Occipital lobe (tissue), 1 donor: ENCODE measurements at regions not wholly inside any gene's neighbourhood (a gene's known extent, or its start where the extent isn't known, plus 50 kb on each side); places are given as distances from the start of the nearest gene placed in this dataset.

Experiments used
- DNase-seq: peaks from one replicate; lab custom pipeline; 2025; lab: John Stamatoyannopoulos, UW

DNA sequence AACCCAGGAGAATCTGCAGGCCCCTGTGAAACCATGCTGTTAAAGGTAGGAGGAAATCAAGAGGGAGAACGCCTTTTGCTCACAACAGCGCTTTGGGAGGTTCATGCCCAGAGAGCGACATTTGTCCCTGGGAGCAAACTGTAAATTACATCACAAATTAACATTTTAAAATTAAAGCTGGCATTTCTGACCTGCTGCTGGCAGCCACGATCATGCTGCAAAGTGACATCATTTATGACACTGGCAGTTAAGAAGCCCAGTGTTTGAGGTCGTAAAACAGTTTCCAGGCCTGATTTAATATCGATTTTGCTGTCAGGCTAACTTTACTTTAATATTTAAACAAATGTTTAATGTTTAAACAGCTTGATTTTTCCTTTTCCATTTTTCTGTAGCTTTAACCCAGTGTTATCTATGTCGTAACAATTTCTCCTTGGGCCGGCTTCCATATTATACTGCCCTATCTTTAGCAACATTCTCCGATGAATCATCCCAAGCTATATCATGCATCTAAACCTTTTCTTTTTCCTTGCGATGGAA is 86.5 kb upstream of the NPVF start:
- DNase-seq = no peak

DNA sequence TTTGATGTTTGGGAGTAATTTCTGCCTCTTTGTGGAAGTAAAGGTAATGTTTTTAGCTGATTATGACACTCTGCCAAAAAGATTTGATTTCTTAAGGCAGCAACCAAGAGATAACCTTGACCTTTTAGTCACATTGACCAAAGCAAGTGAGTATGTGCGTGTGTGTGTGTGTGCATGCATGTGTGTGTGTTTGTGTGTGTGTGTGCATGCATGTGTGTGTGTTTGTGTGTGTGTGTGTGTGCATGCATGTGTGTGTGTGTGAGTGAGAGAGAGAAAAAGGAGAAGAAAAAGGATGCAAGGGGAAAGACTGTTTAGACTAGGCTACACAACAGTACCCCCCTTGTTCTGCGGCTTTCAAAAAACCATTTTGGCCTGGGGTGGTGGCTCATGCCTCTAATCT is 88.1 kb upstream of the NPVF start:
- DNase-seq = no peak

DNA sequence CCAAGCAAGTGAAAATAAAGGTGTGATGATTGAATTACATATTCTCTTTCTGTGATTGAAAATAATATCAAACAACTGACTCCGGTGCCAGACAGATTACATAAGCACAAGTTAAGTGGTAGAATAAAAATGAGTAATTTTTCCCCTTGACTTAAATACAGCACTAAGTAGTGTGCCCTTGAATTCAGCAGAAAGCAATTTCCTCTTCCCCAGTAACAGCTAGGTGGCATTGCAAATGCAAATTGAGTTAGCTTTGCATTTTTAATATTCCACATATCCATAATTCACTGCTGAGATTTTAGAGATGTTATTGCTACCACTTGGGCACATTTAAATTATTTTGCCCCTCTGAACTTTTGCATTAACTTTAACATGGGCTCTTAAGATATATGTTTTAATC is 89.8 kb upstream of the NPVF start:
- DNase-seq = no peak

DNA sequence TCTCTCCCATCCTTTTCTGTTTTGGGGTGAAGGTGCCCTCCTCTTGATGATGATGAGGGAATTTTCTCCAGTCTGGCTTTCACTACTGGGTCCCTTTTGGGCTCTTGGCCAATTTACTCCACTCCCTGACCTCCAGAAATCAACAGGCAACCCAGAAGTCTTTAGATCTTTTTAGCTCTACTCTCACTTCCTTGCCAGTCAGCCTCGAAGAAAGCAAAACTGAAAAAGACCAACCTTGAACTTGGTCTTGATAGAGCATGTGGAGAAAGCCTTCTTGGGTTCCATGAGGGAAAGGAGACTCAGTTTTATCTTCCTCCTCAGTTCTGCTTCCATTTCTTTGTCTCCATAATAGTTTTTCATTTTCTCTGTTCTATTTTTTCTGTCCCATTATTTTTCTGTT is 91.4 kb upstream of the NPVF start:
- no peak for DNase-seq

DNA sequence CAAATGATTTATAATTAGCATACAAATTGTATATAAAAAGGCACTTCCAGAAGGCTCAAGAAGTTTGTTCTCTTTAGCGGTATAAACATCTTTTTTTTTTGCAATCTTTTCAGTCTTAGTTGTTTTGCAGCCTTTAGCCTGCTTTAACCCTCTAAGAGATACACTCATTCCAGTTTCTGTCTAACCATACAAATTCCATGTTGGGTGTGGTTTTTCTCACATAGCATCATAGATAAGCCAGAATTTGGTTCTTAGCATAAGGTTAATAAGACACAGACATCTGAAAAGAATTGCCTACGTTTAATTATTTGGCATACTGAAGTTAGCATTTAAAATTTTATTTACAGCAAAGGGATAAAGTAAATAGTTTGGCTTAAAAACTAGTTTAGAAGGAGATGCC is 92.5 kb upstream of the NPVF start:
- no peak for DNase-seq

DNA sequence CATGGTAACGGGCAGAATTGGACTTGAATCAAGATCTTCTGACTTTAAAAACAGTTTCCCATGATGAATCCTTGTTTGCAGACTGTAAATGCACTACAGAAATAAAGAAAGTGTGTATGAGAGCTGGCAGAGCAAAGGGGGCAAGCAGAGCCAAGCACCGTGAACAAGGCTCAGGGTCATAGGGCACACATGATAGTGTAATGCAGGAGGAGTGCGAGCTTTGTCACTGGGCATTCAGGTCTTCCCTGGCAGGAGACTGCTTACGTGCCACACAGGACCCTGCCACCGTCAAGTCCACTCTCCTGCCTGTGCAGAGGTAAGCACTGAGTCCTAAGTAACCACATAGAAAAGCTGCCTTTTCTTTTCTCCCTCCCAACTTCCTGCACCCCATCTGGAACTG is 93.1 kb upstream of the NPVF start:
- no peak for DNase-seq

DNA sequence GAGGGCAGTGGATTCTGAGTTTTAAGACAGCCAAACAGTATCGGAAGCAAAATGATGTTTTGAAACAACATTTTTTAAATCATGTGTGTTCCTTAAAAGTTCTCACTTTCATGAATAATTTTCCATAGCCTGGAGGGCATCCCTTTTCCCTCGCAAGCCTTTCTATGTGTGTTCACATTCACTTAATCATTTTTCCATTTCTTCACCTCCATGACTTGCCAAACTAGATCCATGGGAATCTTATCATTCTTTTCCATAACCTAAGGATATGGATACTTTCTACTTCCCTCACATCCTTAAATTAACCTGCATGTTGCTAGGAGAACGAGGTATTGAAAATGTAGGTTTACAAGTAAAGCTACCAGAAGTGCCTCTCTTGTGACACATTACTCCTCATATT is 94.2 kb upstream of the NPVF start:
- no peak for DNase-seq

DNA sequence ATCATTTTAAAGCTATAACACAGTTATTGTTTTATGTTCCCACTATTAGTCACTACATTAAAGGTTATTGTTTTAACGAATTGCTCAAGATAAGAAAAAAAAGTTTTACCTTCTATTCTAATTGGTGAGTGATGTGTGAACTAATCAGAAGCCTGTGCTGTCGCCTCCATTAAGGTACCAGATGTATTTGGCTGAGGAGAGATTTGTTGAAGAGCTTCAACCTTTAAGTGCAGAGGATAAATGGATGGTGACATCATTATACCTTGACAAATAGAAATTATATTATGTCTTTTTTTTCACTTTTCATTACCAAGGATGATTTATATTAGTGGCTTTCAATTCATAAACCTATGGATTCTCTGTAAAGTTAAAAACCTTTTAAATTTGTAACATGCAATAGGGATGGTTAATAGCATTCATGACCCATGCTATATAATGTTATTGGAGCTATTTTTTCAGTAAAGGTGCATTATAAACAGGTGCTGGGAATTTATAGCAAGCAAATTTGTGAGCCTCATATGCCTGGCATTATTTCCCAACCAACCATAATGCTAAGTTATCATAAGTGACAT is 97.0 kb upstream of the NPVF start:
- no peak for DNase-seq

DNA sequence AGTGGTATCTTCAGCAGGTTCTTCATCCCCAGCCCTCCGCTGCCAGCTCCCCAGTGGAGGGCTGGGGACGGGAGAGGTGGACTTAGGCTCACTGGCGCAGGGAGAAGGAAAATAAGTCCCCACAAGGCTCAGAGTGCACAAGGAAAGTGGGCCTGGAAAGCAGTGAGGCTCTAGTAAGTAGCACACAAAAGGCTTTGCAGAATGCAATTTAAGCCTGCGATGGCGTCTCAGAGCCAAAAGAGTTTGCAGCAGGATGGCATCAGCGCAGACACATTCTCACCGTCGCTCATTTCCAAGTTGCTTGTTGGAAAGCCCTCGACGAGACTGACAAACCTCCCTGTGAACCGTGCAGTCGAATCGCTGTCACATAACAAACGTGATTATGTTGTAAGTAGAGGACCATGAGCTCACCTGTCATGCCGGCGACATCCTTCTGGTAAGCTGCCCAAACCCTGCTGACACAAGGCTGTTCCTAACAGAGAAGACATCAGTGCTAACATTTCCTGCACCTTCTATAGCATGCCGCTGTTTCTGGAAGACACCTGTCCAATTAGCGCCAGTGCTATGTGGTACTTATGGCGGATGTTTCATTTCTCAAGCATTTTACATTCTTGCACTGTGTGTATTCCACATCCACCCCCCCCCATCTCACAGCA is 98.3 kb upstream of the NPVF start:
- no peak for DNase-seq

DNA sequence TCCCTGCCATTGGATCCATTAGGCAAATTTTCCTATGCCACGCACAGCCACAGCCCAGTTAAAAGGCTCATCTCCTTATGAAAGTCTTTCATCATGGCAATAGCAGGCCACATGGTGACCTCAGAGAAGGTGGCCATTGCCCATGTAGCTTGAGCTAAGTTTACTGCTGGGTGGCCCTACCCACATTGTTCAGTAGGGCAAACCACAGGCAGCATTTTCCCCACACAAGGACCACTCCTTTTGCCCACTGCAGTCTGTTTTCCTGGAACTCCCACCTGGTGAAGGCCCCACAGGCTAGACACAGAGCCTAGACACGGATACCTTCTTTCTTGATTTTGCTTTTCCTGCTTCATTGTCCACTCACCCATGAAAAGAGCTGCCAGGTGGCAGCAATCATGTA is 101.5 kb upstream of the NPVF start:
- DNase-seq = no peak

DNA sequence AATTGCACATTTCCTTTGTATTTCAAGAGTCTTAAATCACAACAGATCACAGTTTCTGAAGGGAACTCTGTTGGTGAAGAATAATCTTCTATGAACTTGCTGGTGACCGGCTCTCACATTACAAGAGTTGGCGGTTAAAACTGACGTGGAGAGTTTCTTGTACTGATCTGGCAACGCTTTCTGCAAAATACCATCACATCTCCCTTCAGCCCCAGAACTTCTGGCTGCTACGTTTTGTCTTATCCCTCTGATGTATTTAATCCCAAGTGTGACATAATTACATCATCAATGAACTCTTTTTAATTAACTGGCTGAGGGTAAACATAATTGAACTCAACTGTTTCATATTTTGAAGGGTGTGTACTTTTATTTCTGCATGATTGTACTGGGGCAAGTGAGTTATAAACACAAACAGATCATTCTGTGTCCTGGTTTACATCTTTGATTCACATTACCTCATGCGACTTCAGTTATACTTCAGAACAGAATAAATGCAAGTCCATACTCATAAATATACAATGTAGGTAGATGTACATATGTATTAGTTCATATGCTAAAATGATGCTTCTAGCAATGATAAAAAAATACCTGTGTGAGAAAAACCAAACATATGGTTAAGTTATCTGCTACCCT is 105.1 kb upstream of the NPVF start:
- DNase-seq = no peak

DNA sequence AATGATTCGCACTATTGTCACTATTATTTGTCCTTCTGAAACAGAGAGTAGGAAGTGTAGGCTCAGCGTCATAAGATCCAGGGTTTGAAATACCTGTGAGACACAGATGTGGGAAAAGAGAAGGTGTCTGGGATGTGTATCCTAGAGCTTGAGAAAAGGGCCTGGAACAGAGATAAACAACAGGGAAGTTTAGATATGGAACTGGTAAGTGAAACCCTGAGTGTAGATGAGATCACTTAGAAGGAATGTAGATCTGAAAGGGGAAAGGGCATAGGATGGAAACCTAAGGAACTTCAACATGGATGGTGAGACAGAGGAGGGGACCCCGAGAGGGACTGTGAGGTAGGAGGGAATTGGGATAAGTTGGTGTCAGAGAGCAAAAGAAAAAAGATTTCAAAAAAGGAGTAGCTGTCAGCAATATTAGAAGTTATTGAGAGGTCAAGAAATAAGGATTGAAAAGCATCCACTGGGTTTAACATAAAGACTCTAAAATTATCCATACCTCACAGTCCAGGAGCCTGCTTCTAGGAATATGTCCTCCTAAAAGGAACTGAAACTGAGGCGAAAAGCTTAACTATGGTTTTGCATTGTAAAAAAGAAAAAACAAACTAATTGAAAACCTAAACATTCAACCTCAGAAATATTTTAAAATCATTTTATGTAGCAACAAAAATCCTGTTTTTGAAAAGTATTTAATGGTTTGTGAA is 119.2 kb upstream of the NPVF start:
- no peak for DNase-seq

DNA sequence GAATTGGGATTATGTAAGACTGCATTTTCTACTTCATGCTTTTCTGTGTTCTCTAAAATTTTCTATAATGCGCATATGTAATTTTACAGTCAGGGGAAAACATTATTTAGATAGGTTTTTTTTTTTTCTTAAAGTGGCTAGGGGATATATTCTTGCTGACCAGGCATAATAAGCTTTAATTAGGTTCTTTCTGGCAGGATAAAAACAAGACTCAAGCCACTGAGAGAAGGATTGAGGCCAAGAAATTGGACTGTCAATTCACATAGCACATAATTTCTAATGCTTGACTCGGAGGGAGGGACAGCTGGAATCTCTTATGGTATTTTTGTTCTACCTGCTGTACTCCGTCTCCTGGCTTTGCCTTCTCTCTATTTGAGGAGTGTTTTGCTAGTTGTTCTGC is 119.8 kb upstream of the NPVF start:
- DNase-seq = no peak

DNA sequence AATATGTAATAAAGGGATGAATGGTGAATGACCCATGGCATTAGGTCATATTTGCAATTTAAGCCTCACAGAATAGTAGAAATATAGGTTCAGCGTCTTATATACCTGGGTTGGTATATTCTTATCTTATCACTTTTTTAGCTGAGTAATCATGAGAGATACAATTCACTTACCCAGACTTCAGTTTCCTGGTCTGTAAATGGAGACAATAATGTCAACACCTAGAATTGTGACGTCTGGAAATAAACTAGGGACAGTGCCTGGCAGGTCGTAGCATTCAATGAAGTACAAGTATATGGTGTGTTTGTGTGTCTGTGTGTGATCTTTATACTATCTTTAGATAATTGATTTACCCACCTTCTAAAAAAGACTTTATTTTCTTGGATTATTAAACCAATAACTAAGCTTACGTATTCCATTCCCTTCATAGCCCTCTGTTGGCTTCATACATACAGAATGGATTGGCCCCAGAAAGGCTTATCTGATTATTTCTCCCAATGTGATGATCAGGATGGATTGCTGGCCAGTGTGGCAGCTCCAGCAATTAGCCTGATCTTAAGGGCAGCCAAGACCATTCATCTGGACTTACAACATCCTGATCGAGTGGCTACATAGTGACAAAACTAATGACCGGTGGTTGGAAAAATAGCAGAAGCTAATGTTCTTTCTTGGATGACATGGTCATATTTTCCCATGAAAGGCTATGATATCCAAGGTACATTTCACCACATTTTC is 121.2 kb upstream of the NPVF start:
- no peak for DNase-seq

DNA sequence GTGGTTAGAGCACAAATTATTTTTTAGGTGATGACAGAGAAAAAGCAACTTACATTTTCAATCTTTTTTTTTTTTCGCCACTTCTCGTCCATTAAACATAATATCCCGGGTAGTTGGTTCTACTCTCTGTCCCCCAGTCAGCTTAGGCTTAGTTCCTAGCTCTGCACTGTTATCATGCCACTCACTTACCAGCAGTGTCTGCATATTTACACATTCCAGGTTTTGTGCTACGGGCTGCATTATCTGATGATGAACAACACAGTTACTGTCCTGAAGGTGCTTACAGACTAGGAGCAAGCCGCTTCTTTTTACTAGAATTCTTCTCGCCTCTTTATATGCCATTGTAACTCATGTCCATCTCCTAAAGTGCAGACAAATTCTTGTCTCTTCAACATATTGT is 121.8 kb upstream of the NPVF start:
- DNase-seq = no peak

DNA sequence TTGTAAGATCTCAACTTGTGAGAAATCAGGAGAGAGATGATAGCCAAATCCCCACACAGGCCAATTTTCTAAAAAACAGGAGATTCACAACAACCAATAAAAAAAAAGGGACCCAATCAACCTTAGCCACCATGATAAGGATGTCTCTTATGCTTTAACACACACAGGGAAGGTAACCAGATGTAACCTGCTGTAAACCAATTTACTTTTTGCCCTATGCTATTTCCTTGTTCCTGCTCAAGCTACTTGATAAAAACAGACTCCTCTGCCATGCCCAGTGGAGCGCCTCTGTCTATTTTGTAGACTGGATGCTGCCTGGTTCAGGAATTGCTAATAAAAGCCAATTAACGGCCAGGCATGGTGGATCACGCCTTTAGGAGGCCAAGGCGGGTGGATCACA is 123.5 kb upstream of the NPVF start:
- DNase-seq = no peak

DNA sequence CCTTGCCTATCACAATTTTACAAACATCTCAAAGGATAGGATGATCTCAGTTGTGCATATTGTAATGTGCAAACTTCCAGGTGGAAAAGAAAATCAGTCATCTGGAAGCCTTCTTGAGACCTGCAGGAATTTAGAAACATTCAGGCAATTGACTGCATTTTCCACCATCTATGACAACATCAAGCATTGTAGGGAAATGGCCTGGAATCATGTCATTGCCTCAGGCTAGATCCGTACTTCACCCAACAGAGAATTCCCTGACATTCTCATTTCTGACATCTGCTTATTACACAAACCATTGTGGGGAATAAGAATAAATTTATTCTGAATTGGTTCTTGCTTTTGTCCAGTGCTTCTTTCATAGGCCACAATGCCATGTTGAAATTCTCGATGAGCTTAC is 124.9 kb upstream of the NPVF start:
- DNase-seq = no peak

DNA sequence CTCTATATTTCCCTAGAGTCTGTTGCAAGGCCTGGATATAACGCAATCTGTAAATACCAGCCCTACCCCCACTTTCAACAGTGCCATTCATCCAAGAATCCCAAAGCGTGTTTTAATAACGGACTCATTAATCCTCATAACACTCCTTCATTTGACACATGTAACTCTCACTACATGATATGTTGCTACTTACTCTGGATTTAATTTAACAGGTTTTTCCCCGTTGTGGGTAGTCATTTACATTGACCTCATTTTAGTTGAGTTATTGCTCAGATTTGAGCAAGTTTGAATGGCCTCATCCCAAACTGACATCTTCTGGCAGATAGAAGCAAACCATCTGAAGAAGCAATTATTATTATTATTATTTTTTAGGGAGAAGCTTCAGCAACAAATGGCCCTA is 125.4 kb upstream of the NPVF start:
- no peak for DNase-seq

DNA sequence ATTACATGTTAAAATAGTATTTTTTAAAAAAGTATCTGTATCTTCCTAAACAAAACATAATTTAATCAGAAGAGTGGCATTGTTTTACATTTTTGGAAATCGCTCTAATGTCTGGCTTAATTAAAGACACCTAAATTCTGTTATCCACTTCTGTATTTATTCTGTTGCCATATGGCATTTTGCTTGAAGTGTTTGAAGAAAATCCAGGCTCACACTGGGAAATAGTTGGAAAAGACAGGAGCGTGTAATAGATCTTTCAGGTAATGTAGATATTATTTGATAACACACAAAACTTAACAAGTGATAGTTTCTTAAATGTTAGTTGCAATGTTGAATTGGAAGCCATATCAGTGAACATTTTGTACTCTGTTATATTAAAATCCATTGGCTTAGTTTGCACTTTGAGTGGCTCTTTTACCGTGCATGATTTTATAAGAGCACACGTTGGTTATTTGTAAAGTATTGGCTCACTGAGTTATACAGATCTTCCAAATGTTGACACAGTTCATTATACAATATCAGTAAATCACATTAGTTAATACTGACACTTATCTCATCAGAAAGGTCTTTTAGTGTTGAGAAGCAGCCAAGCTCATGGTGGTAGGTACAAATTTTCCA is 128.4 kb upstream of the NPVF start:
- DNase-seq = no peak

DNA sequence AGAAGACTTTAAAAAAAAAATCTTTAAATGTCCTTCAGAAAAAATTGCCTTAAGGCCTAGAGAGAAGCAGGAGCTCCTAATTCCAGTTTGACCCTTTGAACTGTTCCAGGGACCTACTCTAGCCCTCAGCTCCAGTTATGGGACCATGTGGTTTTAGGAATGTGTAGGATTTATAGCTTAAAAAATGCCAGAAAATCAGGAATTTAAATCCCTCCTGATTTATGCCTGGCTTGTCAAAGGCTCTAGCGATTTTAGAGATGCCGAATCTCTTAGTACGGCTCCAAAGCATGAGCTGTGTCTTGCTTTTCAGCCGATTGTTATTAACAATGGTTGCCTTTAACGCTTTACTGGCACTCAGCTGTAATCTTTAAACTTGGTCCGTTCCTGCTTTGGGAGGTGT is 130.6 kb upstream of the NPVF start:
- DNase-seq = no peak

DNA sequence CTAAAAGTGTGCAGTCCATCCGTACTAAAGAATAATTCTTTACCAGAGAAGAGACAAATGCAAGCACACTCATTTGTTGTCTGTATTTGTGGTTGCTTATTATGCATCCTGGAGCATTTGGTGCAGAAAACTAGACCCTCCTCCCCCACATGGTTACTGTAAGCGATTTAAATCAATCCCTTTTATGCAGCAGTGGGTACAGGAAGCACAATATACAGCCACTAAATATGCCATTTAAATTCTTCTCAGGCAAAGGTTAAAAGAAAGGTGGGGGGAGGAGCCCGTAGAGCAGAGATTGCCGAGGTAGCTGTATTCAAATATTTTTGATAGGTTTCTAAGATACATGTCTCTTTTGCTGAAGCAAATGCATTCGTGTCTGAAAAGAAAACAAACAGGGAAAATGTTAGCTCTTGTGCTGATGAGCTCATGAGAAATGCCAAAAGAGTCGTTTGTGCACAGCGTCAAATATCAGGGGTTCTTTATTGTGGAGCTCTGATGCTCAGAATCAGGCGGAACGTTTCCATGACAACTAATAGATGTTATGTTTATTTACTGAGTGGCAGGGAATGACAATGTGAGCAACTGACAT is 131.3 kb upstream of the NPVF start:
- DNase-seq = no peak
